NCI-H2107 (cell line): ENCODE measurements at regions not wholly inside any gene's neighbourhood (a gene's known extent, or its start where the extent isn't known, plus 50 kb on each side); places are given as distances from the start of the nearest gene placed in this dataset.

ENCODE experiments used
- DNase-seq: peaks from one replicate; lab custom pipeline; 2025; lab: John Stamatoyannopoulos, UW

GRCh38 chr16:86156155-86156554, 257.2 kb downstream of the IRF8 start:
- DNase-seq, result no peak

GRCh38 chr16:86157616-86158247, 258.8 kb downstream of the IRF8 start:
- no peak for DNase-seq

GRCh38 chr16:86158688-86159360, 259.9 kb downstream of the IRF8 start:
- no peak for DNase-seq

- no peak for DNase-seq
Measured at GRCh38 chr16:86165479-86165878, 266.5 kb downstream of the IRF8 start.

GRCh38 chr16:86166414-86166813, 267.5 kb downstream of the IRF8 start:
- DNase-seq, result no peak

- no peak for DNase-seq
Measured at GRCh38 chr16:86167061-86167460, 268.1 kb downstream of the IRF8 start.

- DNase-seq, result no peak
Measured at GRCh38 chr16:86170720-86171119, 271.8 kb downstream of the IRF8 start.

- DNase-seq, result no peak
Measured at GRCh38 chr16:86171329-86171728, 272.4 kb downstream of the IRF8 start.

GRCh38 chr16:86175816-86176215, 276.9 kb downstream of the IRF8 start:
- DNase-seq, result no peak

- no peak for DNase-seq
Measured at GRCh38 chr16:86176462-86176861, 277.5 kb downstream of the IRF8 start.

GRCh38 chr16:86180244-86180643, 281.3 kb downstream of the IRF8 start:
- DNase-seq, result no peak

- no peak for DNase-seq
Measured at GRCh38 chr16:86180780-86181179, 281.8 kb downstream of the IRF8 start.

- DNase-seq, result no peak
Measured at GRCh38 chr16:86181526-86181925, 282.6 kb downstream of the IRF8 start.

- DNase-seq, result no peak
Measured at GRCh38 chr16:86184185-86184584, 285.2 kb downstream of the IRF8 start.

- DNase-seq, result no peak
Measured at GRCh38 chr16:86185089-86185488, 286.1 kb downstream of the IRF8 start.

GRCh38 chr16:86186313-86186712, 287.4 kb downstream of the IRF8 start:
- DNase-seq, result no peak

GRCh38 chr16:86189934-86190333, 291.0 kb downstream of the IRF8 start:
- no peak for DNase-seq

- no peak for DNase-seq
Measured at GRCh38 chr16:86191663-86192062, 292.7 kb downstream of the IRF8 start.

GRCh38 chr16:86193528-86194193, 294.7 kb downstream of the IRF8 start:
- no peak for DNase-seq

GRCh38 chr16:86195863-86196630, 297.1 kb downstream of the IRF8 start:
- DNase-seq, result no peak

GRCh38 chr16:86196687-86197391, 297.9 kb downstream of the IRF8 start:
- no peak for DNase-seq
